ENCODE measurements at regions not wholly inside any gene's neighbourhood (a gene's known extent, or its start where the extent isn't known, plus 50 kb on each side); places are given as distances from the start of the nearest gene placed in this dataset.
A peak's percentile ranks its signal among the peaks of the same experiment; 100 is the strongest.

GRCh38 chr13:40254394-40254793 is 412.0 kb downstream of the FOXO1 start:
- DNase-seq (ENCODE audit: low read depth) = no peak

- no peak for DNase-seq (ENCODE audit: low read depth)
Measured at GRCh38 chr13:40255551-40255950, 410.9 kb downstream of the FOXO1 start.

- no peak for DNase-seq (ENCODE audit: low read depth)
Measured at GRCh38 chr13:40259899-40260298, 406.5 kb downstream of the FOXO1 start.

GRCh38 chr13:40261336-40261735 is 405.1 kb downstream of the FOXO1 start:
- DNase-seq (ENCODE audit: low read depth) = no peak

GRCh38 chr13:40261947-40262346 is 404.5 kb downstream of the FOXO1 start:
- no peak for DNase-seq (ENCODE audit: low read depth)

- no peak for DNase-seq (ENCODE audit: low read depth)
Measured at GRCh38 chr13:40269086-40269485, 397.4 kb downstream of the FOXO1 start.

- DNase-seq (ENCODE audit: low read depth) = no peak
Measured at GRCh38 chr13:40270726-40271125, 395.7 kb downstream of the FOXO1 start.

- no peak for DNase-seq (ENCODE audit: low read depth)
Measured at GRCh38 chr13:40271271-40271885, 395.1 kb downstream of the FOXO1 start.

- DNase-seq (ENCODE audit: low read depth) = peak; percentile 25
Measured at GRCh38 chr13:40271931-40272775, 394.3 kb downstream of the FOXO1 start.

- no peak for DNase-seq (ENCODE audit: low read depth)
Measured at GRCh38 chr13:40272776-40273139, 393.7 kb downstream of the FOXO1 start.

- no peak for DNase-seq (ENCODE audit: low read depth)
Measured at GRCh38 chr13:40273253-40274025, 393.0 kb downstream of the FOXO1 start.

GRCh38 chr13:40274103-40274502 is 392.3 kb downstream of the FOXO1 start:
- no peak for DNase-seq (ENCODE audit: low read depth)

- DNase-seq (ENCODE audit: low read depth) = no peak
Measured at GRCh38 chr13:40275155-40275554, 391.3 kb downstream of the FOXO1 start.

- DNase-seq (ENCODE audit: low read depth) = no peak
Measured at GRCh38 chr13:40275636-40276035, 390.8 kb downstream of the FOXO1 start.

GRCh38 chr13:40283666-40284065 is 382.8 kb downstream of the FOXO1 start:
- DNase-seq (ENCODE audit: low read depth) = no peak

GRCh38 chr13:40285634-40286033 is 380.8 kb downstream of the FOXO1 start:
- no peak for DNase-seq (ENCODE audit: low read depth)

- no peak for DNase-seq (ENCODE audit: low read depth)
Measured at GRCh38 chr13:40287428-40287827, 379.0 kb downstream of the FOXO1 start.

GRCh38 chr13:40288259-40288658 is 378.2 kb downstream of the FOXO1 start:
- DNase-seq (ENCODE audit: low read depth) = no peak

GRCh38 chr13:40290758-40291157 is 375.7 kb downstream of the FOXO1 start:
- no peak for DNase-seq (ENCODE audit: low read depth)

- no peak for DNase-seq (ENCODE audit: low read depth)
Measured at GRCh38 chr13:40292108-40292507, 374.3 kb downstream of the FOXO1 start.

- DNase-seq (ENCODE audit: low read depth) = no peak
Measured at GRCh38 chr13:40292536-40292935, 373.9 kb downstream of the FOXO1 start.

GRCh38 chr13:40302351-40302750 is 364.1 kb downstream of the FOXO1 start:
- DNase-seq (ENCODE audit: low read depth) = no peak

GRCh38 chr13:40304391-40304790 is 362.1 kb downstream of the FOXO1 start:
- no peak for DNase-seq (ENCODE audit: low read depth)

Data from activated T-cell treated with anti-CD3 and anti-CD28 coated beads for 1 hour (primary cell).